ENCODE measurements at regions not wholly inside any gene's neighbourhood (a gene's known extent, or its start where the extent isn't known, plus 50 kb on each side); places are given as distances from the start of the nearest gene placed in this dataset.

DNA sequence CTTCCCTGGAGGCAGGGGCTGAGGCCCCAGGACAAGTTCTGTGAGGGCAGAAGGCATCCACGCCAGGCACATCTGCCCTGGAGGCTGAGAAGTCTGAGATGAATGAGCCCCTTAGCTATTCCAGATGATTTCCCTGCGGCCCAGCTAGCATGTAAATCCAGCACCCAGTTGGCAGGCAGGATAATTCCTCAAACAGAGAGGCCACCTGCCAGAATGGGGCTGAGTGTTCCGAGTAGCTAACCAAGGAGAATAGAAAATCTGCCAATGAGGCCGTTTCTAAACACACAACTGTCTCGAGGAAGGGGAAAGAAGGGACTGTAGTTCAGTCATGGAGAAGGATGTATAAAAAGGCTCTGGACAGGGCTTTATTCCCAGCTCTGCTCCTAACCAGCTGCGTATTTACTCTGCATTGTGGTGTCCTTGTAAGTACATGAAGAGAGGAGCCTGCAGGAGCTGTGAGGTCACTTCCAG, 211.4 kb upstream of the CDYL start:
- TF ChIP-seq EZH2phosphoT487 (IDR thresholded peaks at IDR 0.05; ENCODE audit: borderline replicate concordance, low read length), result no peak
- TF ChIP-seq CTCF (conservative IDR thresholded peaks at IDR 0.05; ENCODE audit: low read depth, low read length), result no peak
- TF ChIP-seq EZH2 (IDR thresholded peaks at IDR 0.05; ENCODE audit: low read length, unreplicated experiment), result no peak
